Endothelial cell of umbilical vein (primary cell): ENCODE measurements at regions not wholly inside any gene's neighbourhood (a gene's known extent, or its start where the extent isn't known, plus 50 kb on each side); places are given as distances from the start of the nearest gene placed in this dataset.

Experiments used
- EZH2 ChIP-seq: IDR thresholded peaks from 2 replicates; pipeline ENCODE4 v1.6.1; 2012; ENCODE audit warnings: borderline replicate concordance, low read depth, mild to moderate bottlenecking, moderate library complexity, low read length, inconsistent platforms; ENCODE audit not compliant: severe bottlenecking
- FOS ChIP-seq: IDR thresholded peaks from 2 replicates; pipeline ENCODE4 v1.6.1; 2011; ENCODE audit warnings: mild to moderate bottlenecking, low read length, moderate library complexity, borderline replicate concordance; ENCODE audit not compliant: insufficient read depth
- GATA2 ChIP-seq: IDR thresholded peaks from 2 replicates; pipeline ENCODE4 v1.7.0; 2011; ENCODE audit warnings: low read depth, mild to moderate bottlenecking, moderate library complexity, mixed read lengths, low read length; ENCODE audit not compliant: insufficient read length, insufficient read depth
- JUN ChIP-seq: IDR thresholded peaks from 2 replicates; pipeline ENCODE4 v1.6.1; 2011; ENCODE audit warnings: borderline replicate concordance, low read depth; ENCODE audit not compliant: insufficient read length, insufficient read depth
- MYC ChIP-seq: IDR thresholded peaks from one replicate; pipeline ENCODE4 v1.6.1; 2011; ENCODE audit warnings: mild to moderate bottlenecking, low read depth, low read length
- POLR2A ChIP-seq: IDR thresholded peaks from 2 replicates; pipeline ENCODE4 v1.6.1; 2012; ENCODE audit warnings: low read depth, mild to moderate bottlenecking, control low read depth, low read length
- POLR2AphosphoS5 ChIP-seq: IDR thresholded peaks from 2 replicates; pipeline ENCODE4 v1.6.1; 2012; ENCODE audit warnings: low read depth, mild to moderate bottlenecking, control low read depth, low read length, moderate library complexity; ENCODE audit not compliant: insufficient read depth
- TF ChIP-seq, protein P1 (sequence below), 2 donors: IDR thresholded peaks; 1 replicate in 1 of 2; 2 replicates in 1 of 2; pipeline ENCODE4 v1.5.1; 2011; ENCODE audit warnings: low read length in 2 of 2, mild to moderate bottlenecking in 2 of 2, moderate library complexity in 2 of 2, control low read depth in 1 of 2, inconsistent platforms in 1 of 2, low read depth in 1 of 2; ENCODE audit not compliant: insufficient read depth in 1 of 2; ENCODE audit errors: extremely low read depth in 1 of 2
- TF ChIP-seq, protein P2 (sequence below): IDR thresholded peaks from 2 replicates; pipeline ENCODE4 v1.6.1; 2011; ENCODE audit not compliant: insufficient read depth, insufficient read length

DNA sequence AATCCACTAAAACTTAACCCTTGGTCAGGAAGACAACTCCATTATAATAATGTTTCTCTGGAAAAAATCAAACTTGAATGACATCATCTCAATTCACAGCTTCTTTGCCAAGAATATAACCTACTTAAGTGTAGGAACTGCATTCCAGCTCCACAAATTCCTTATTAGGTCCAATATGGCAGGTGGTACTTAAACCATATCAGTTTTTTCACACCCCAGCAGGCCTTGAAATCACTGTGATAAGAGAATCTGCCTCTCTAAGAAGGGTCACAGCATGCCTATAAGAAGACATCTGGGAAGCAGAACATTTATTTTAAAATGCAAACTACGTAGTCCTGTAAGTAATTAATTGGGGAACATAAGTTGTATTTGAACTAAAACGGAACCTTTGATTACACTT is 687.8 kb downstream of the DIAPH3 start:
- TF ChIP-seq, protein P1, sequence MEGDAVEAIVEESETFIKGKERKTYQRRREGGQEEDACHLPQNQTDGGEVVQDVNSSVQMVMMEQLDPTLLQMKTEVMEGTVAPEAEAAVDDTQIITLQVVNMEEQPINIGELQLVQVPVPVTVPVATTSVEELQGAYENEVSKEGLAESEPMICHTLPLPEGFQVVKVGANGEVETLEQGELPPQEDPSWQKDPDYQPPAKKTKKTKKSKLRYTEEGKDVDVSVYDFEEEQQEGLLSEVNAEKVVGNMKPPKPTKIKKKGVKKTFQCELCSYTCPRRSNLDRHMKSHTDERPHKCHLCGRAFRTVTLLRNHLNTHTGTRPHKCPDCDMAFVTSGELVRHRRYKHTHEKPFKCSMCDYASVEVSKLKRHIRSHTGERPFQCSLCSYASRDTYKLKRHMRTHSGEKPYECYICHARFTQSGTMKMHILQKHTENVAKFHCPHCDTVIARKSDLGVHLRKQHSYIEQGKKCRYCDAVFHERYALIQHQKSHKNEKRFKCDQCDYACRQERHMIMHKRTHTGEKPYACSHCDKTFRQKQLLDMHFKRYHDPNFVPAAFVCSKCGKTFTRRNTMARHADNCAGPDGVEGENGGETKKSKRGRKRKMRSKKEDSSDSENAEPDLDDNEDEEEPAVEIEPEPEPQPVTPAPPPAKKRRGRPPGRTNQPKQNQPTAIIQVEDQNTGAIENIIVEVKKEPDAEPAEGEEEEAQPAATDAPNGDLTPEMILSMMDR (IDR thresholded peaks at IDR 0.05; ENCODE audit: extremely low read depth in 1 of 2, insufficient read depth in 1 of 2, low read depth in 1 of 2, low read length in 2 of 2): no peak
- TF ChIP-seq JUN: peak; percentile 24
- no peak for TF ChIP-seq POLR2AphosphoS5
- TF ChIP-seq POLR2A: no peak
- TF ChIP-seq EZH2: no peak
- TF ChIP-seq, protein P2, sequence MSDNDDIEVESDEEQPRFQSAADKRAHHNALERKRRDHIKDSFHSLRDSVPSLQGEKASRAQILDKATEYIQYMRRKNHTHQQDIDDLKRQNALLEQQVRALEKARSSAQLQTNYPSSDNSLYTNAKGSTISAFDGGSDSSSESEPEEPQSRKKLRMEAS: no peak
- no peak for TF ChIP-seq GATA2
- no peak for TF ChIP-seq FOS
- TF ChIP-seq MYC: no peak
